ENCODE measurements at regions not wholly inside any gene's neighbourhood (a gene's known extent, or its start where the extent isn't known, plus 50 kb on each side); places are given as distances from the start of the nearest gene placed in this dataset.
"Not testable (repeated sequence)": the region's sequence is repeated elsewhere in the genome, so short reads cannot be mapped to it uniquely, and the experiment has no call there.

DNA sequence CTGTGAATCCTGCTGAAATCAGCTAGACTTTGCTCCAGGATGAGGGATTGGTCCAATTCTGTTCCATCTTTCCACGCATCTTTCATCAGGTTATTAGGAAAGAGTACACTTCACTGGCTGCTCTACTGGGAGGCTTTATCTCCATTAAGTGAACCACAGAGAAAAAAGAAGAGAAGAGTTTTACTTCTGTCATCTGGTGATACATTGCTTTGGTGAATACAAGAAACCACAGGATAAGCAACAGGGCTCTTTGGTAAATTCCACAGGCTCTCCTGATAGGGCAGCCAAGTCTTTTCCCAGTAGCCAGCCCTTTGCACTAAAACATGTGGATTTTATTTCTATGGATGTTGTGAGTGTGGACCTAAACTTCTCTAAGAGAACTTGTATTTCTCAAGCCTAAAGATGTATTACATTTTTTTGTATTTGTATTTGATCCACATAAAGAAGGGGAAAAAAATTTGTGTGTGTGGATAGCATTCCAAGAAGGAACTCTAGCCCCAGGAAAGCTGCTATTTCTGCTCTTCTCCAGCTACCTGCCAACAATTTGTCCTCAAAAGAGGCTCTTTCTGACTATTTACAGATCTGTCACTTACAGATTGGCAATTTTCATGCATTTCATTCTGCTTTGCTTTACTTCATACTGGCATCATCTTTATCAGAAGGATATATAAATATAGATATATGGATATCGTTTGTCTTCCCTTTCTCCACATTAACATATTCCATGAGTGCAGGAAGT, 1117.6 kb upstream of the TMEM132C start:
- Mint-ChIP-seq H3K27me3 (no peaks in the 10 kb centered on the region), H3K36me3 (ENCODE audit: insufficient read depth) (no peaks in the 10 kb centered on the region), H3K27ac (no peak overlapping the region), H3K9me3 (ENCODE audit: low read depth) (peaks cover 3% of the 10 kb centered on the region), H3K4me3 (ENCODE audit: low read depth) (no peak overlapping the region), H3K4me1 (ENCODE audit: low read depth) (peaks cover 1% of the 10 kb centered on the region)
- TF ChIP-seq, protein P1, sequence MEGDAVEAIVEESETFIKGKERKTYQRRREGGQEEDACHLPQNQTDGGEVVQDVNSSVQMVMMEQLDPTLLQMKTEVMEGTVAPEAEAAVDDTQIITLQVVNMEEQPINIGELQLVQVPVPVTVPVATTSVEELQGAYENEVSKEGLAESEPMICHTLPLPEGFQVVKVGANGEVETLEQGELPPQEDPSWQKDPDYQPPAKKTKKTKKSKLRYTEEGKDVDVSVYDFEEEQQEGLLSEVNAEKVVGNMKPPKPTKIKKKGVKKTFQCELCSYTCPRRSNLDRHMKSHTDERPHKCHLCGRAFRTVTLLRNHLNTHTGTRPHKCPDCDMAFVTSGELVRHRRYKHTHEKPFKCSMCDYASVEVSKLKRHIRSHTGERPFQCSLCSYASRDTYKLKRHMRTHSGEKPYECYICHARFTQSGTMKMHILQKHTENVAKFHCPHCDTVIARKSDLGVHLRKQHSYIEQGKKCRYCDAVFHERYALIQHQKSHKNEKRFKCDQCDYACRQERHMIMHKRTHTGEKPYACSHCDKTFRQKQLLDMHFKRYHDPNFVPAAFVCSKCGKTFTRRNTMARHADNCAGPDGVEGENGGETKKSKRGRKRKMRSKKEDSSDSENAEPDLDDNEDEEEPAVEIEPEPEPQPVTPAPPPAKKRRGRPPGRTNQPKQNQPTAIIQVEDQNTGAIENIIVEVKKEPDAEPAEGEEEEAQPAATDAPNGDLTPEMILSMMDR (IDR thresholded peaks at IDR 0.05; ENCODE audit: unreplicated experiment), result no peak
- DNase-seq (ENCODE audit: low spot score, unreplicated experiment), result no peak

DNA sequence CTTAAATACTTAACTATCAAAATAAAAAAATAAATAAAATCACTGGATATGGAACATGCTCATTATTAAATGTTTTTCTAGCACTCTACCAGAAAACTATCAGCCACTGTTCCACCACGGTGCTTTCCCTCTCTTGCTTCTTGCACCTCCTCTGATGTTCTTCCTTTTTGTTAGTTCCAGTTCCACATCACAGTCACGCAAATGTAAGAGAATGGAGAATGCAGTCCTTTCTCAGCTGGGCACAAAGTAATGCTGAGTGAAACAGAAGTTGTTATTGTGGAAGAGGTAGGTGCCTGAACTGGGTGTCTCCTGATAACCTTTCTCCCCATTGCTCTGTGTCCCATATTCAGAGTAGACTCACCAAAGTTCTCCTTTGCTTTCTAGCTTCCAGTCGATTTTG, 1116.9 kb upstream of the TMEM132C start:
- DNase-seq (ENCODE audit: low spot score, unreplicated experiment), result no peak
- peaks cover 1% of the 10 kb centered on the region for H3K4me1 Mint-ChIP-seq (ENCODE audit: low read depth)
- H3K9me3 Mint-ChIP-seq (ENCODE audit: low read depth), result peaks cover 3% of the 10 kb centered on the region
- no peak overlapping the region for H3K4me3 Mint-ChIP-seq (ENCODE audit: low read depth)
- no peaks in the 10 kb centered on the region for H3K36me3 Mint-ChIP-seq (ENCODE audit: insufficient read depth)
- TF ChIP-seq, protein P1 (IDR thresholded peaks at IDR 0.05; ENCODE audit: unreplicated experiment), result no peak
- H3K27ac Mint-ChIP-seq, result no peak overlapping the region
- no peaks in the 10 kb centered on the region for H3K27me3 Mint-ChIP-seq

DNA sequence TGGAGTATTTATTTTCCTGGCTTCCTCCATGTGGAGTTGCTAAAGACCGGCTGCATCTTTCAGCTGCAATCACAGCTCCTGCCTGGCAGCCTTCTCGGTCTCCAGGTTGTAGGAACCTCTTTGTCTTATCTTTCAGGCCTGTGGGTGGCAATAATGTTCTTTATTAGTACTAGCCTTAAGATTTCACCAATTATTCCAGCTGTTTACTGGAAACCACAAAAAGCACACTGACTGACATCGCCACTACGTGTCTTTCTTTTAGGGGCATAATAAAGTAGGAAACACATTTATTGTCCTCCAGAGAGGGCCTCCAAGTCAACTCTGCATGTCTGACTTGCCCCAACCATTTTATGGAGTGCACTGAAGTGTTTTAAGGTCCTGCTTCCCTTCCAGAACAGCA, 1116.5 kb upstream of the TMEM132C start:
- DNase-seq (ENCODE audit: low spot score, unreplicated experiment), result no peak
- TF ChIP-seq, protein P1 (IDR thresholded peaks at IDR 0.05; ENCODE audit: unreplicated experiment), result no peak
- Mint-ChIP-seq H3K4me1 (ENCODE audit: low read depth) (peaks cover 1% of the 10 kb centered on the region), H3K9me3 (ENCODE audit: low read depth) (peaks cover 3% of the 10 kb centered on the region), H3K4me3 (ENCODE audit: low read depth) (no peak overlapping the region), H3K27ac (no peak overlapping the region), H3K36me3 (ENCODE audit: insufficient read depth) (no peaks in the 10 kb centered on the region), H3K27me3 (no peaks in the 10 kb centered on the region)

DNA sequence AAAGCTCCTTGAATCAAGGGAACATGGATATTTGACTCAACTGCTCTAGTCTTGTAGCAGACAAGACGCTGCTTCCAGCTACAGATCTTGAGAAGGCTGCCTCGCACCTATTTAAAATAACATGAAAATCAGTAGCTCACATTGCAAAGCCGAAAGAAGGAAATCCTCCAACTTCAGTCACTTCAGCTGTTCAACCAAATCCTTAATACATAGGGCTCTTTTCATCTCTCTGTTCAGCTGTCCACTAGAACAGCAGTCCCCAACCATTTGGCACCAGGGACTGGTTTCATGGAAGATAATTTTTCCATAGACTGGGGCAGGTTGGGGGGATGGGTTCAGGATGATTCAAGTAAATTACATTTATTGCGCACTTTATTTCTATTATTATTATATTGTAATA, 1116.0 kb upstream of the TMEM132C start:
- DNase-seq (ENCODE audit: low spot score, unreplicated experiment), result no peak
- no peak overlapping the region for H3K27ac Mint-ChIP-seq

DNA sequence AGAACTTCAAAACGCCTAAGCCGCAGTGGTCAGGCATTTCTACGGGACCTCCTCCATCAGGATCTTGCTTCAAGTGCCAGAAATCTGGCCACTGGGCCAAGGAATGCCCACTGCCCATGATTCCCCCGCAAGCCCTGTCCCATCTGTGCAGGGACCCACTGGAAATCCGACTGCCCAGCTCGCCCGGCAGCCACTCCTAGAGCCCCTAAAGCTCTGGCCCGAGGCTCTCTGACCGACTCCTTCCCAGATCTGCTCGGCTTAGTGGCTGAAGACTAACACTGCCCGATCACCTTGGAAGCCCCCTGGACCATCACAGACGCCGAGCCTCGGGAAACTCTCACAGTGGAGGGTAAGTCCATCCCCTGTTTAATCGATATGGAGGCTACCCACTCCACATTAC, 1113.0 kb upstream of the TMEM132C start:
- H3K4me3 Mint-ChIP-seq (ENCODE audit: low read depth), result no peak overlapping the region
- DNase-seq (ENCODE audit: low spot score, unreplicated experiment), result no peak
- peaks cover 2% of the 10 kb centered on the region for H3K4me1 Mint-ChIP-seq (ENCODE audit: low read depth)
- H3K9me3 Mint-ChIP-seq (ENCODE audit: low read depth), result peaks cover 2% of the 10 kb centered on the region
- H3K27me3 Mint-ChIP-seq, result no peaks in the 10 kb centered on the region
- TF ChIP-seq, protein P1 (IDR thresholded peaks at IDR 0.05; ENCODE audit: unreplicated experiment), result no peak
- H3K36me3 Mint-ChIP-seq (ENCODE audit: insufficient read depth), result no peaks in the 10 kb centered on the region
- no peak overlapping the region for H3K27ac Mint-ChIP-seq

More for the DNA sequence above, 1116.0 kb upstream of the TMEM132C start:
- TF ChIP-seq, protein P1 (IDR thresholded peaks at IDR 0.05; ENCODE audit: unreplicated experiment), result no peak
- Mint-ChIP-seq H3K27me3 (no peaks in the 10 kb centered on the region), H3K4me1 (ENCODE audit: low read depth) (peaks cover 1% of the 10 kb centered on the region), H3K36me3 (ENCODE audit: insufficient read depth) (no peaks in the 10 kb centered on the region), H3K4me3 (ENCODE audit: low read depth) (no peak overlapping the region), H3K9me3 (ENCODE audit: low read depth) (peaks cover 3% of the 10 kb centered on the region)

DNA sequence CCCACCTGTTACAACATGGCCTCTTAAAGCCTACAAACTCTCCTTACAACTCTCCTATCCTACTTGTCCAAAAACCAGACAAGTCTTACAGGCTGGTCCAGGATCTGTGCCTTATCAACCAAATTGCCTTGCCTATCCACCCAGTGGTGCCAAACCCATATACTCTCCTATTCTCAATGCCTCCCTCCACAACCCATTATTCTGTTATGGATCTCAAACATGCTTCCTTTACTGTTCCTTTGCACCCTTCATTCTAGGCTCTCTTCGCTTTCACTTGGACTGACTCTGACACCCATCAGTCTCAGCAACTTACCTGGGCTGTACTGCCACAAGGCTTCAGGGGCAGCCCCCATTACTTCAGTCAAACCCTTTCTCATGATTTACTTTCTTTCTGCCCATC, 1112.1 kb upstream of the TMEM132C start:
- not testable (repeated sequence) for H3K27ac Mint-ChIP-seq; H3K9me3 Mint-ChIP-seq (ENCODE audit: low read depth); H3K36me3 Mint-ChIP-seq (ENCODE audit: insufficient read depth); H3K4me1 Mint-ChIP-seq (ENCODE audit: low read depth); H3K27me3 Mint-ChIP-seq; H3K4me3 Mint-ChIP-seq (ENCODE audit: low read depth); DNase-seq (ENCODE audit: low spot score, unreplicated experiment)

DNA sequence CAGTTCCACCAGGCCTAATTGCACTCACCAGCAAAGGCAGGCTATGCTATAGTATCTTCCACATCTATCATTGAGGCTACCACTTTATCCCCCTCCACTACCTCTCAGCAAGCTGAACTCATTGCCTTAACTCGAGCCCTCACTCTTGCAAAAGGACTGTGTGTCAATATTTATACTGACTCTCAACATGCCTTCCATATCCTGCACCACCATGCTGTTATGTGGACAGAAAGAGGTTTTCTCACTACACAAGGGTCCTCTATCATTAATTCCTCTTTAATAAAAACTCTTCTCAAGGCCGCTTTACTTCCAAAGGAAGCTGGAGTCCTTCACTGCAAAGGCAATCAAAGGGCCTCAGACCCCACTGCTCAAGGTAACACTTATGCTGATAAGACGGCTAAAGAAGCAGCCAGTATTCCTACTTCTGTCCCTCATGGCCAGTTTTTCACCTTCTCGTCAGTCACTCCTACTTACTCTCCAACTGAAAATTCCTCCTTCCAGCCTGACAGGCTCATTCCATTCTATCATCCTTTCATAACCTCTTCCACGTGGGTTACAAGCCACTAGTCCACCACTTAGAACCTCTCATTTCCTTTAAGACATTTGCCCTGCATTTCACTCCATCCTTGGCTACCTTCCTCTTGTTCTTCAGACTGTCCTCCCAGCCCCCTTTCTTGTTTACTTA, 1110.9 kb upstream of the TMEM132C start:
- H3K27ac Mint-ChIP-seq; H3K27me3 Mint-ChIP-seq; H3K4me3 Mint-ChIP-seq (ENCODE audit: low read depth); DNase-seq (ENCODE audit: low spot score, unreplicated experiment); H3K9me3 Mint-ChIP-seq (ENCODE audit: low read depth); H3K36me3 Mint-ChIP-seq (ENCODE audit: insufficient read depth): not testable (repeated sequence)
- H3K4me1 Mint-ChIP-seq (ENCODE audit: low read depth), result peaks cover 13% of the 10 kb centered on the region

Data from progenitor cell of endocrine pancreas (in vitro differentiated cells).